ENCODE measurements at regions not wholly inside any gene's neighbourhood (a gene's known extent, or its start where the extent isn't known, plus 50 kb on each side); places are given as distances from the start of the nearest gene placed in this dataset.

DNA sequence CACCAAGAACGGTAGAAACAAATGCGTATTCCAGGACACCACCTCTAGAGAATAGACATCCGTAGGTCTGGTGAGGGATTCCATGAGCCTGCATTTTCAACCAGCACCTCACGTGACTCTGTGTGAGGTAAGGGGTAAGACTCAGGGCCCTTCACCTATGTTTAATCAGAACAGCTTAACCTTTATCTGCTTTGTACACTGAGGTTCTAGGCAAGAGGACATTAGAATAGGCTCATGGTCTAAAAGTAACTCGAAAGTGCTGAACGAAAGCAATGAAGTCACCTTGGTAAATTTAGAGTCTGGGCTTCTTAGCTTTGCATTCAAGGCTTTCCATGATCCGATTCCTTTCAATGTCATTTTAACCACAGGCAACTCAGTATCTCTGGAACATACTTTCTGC, 270.5 kb upstream of the CADM1 start:
- CTCF ChIA-PET: no interaction called here

DNA sequence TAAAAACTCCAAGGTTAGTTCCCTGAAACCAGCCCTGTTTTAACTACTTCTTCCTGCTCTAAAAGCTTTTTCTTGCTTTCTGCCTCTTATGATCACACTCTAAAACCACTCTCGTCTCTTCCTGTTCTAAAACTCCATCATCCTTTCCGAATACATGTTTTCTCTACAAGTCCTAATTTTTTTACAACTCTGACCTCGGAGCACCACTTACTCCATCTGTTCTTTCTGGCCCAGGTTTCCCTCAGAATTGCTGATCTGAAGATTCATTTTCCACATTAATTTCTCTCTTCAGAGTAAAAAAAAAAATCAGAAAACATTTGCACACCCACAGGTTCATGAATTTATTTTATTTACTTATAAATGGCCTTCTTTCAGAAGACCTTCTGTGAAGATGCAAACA, 265.7 kb upstream of the CADM1 start:
- TF ChIP-seq CTCF (IDR thresholded peaks at IDR 0.05; ENCODE audit: insufficient read depth in 1 of 2, low read depth in 1 of 2, low read length in 1 of 2, severe bottlenecking in 1 of 2, unreplicated experiment in 1 of 2): no peak
- intact Hi-C loops (cut with micrococcal nuclease; ENCODE audit: unreplicated experiment): no loop called here
- H3K27me3 Mint-ChIP-seq (ENCODE audit: insufficient read depth, unreplicated experiment): peaks cover 20% of the 10 kb centered on the region
- H3K9me3 Mint-ChIP-seq (ENCODE audit: unreplicated experiment): no peaks in the 10 kb centered on the region
- H3K4me3 Mint-ChIP-seq (ENCODE audit: unreplicated experiment): no peak overlapping the region
- H3K4me3 ChIP-seq (ENCODE audit: low read depth, low read length): no peak overlapping the region
- no peaks in the 10 kb centered on the region for H3K27me3 ChIP-seq (replicated peaks; ENCODE audit: control insufficient read depth, insufficient read depth, low read length)
- no peak overlapping the region for H3K27ac Mint-ChIP-seq (ENCODE audit: unreplicated experiment)
- H3K4me1 Mint-ChIP-seq (ENCODE audit: low read depth, unreplicated experiment): no peaks in the 10 kb centered on the region
- H3K36me3 ChIP-seq (ENCODE audit: control insufficient read depth, insufficient read depth, low read length): no peaks in the 10 kb centered on the region
- H3K4me1 ChIP-seq: no peaks in the 10 kb centered on the region
- CTCF ChIA-PET: no interaction called here
- BruUV-seq (replicated peaks): no TSS peak
- no peak for DNase-seq
- no peaks in the 10 kb centered on the region for H3K36me3 Mint-ChIP-seq (ENCODE audit: insufficient read depth, unreplicated experiment)
- H3K9me3 ChIP-seq: no peaks in the 10 kb centered on the region
- POLR2A ChIA-PET: no interaction called here

More for the DNA sequence above, 270.5 kb upstream of the CADM1 start:
- Histone ChIP-seq H3K4me3 (ENCODE audit: low read depth, low read length) (no peak overlapping the region), H3K9me3 (no peaks in the 10 kb centered on the region), H3K36me3 (ENCODE audit: control insufficient read depth, insufficient read depth, low read length) (no peaks in the 10 kb centered on the region), H3K4me1 (no peaks in the 10 kb centered on the region), H3K27me3 (replicated peaks; ENCODE audit: control insufficient read depth, insufficient read depth, low read length) (no peaks in the 10 kb centered on the region)
- TF ChIP-seq CTCF (IDR thresholded peaks at IDR 0.05; ENCODE audit: insufficient read depth in 1 of 2, low read depth in 1 of 2, low read length in 1 of 2, severe bottlenecking in 1 of 2, unreplicated experiment in 1 of 2): no peak
- Mint-ChIP-seq H3K4me3 (ENCODE audit: unreplicated experiment) (no peak overlapping the region), H3K27ac (ENCODE audit: unreplicated experiment) (no peak overlapping the region), H3K36me3 (ENCODE audit: insufficient read depth, unreplicated experiment) (no peaks in the 10 kb centered on the region), H3K4me1 (ENCODE audit: low read depth, unreplicated experiment) (no peaks in the 10 kb centered on the region), H3K9me3 (ENCODE audit: unreplicated experiment) (no peaks in the 10 kb centered on the region), H3K27me3 (ENCODE audit: insufficient read depth, unreplicated experiment) (peaks cover 14% of the 10 kb centered on the region)
- DNase-seq: no peak
- BruUV-seq (replicated peaks): no TSS peak
- POLR2A ChIA-PET: no interaction called here
- intact Hi-C loops (cut with micrococcal nuclease; ENCODE audit: unreplicated experiment): no loop called here

DNA sequence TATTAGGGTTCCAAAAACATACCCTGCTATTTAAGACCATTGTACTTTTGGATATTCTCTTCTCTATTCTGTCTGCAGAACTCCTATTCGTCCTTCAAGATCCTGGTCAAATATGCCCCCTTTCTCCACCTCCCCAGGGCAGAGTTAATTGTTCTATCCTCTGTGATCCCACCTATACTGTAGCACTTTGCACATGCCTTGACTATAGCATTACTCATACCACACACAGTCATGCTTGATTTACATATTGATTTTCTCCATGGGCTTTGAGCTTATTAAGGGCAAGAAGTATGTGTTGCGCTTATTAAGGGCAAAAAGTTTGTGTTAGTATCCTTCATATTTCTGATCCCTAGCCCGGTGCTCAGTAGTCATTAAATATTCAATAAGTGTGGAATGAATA, 263.7 kb upstream of the CADM1 start:
- H3K9me3 ChIP-seq: no peaks in the 10 kb centered on the region
- Mint-ChIP-seq H3K27me3 (ENCODE audit: insufficient read depth, unreplicated experiment) (peaks cover 20% of the 10 kb centered on the region), H3K27ac (ENCODE audit: unreplicated experiment) (no peak overlapping the region), H3K9me3 (ENCODE audit: unreplicated experiment) (no peaks in the 10 kb centered on the region), H3K4me1 (ENCODE audit: low read depth, unreplicated experiment) (no peaks in the 10 kb centered on the region), H3K4me3 (ENCODE audit: unreplicated experiment) (no peak overlapping the region), H3K36me3 (ENCODE audit: insufficient read depth, unreplicated experiment) (no peaks in the 10 kb centered on the region)
- intact Hi-C loops (cut with micrococcal nuclease; ENCODE audit: unreplicated experiment): no loop called here
- no peaks in the 10 kb centered on the region for H3K4me1 ChIP-seq
- H3K27me3 ChIP-seq (replicated peaks; ENCODE audit: control insufficient read depth, insufficient read depth, low read length): peaks cover 2% of the 10 kb centered on the region; the same call in 1 of the 2 replicates
- no peak for DNase-seq
- no TSS peak for BruUV-seq (replicated peaks)
- POLR2A ChIA-PET: no interaction called here
- CTCF ChIA-PET: no interaction called here
- no peak overlapping the region for H3K4me3 ChIP-seq (ENCODE audit: low read depth, low read length)
- no peaks in the 10 kb centered on the region for H3K36me3 ChIP-seq (ENCODE audit: control insufficient read depth, insufficient read depth, low read length)
- TF ChIP-seq CTCF (IDR thresholded peaks at IDR 0.05; ENCODE audit: insufficient read depth in 1 of 2, low read depth in 1 of 2, low read length in 1 of 2, severe bottlenecking in 1 of 2, unreplicated experiment in 1 of 2): no peak

All from Caco-2 (cell line).